ENCODE measurements at regions not wholly inside any gene's neighbourhood (a gene's known extent, or its start where the extent isn't known, plus 50 kb on each side); places are given as distances from the start of the nearest gene placed in this dataset.

DNA sequence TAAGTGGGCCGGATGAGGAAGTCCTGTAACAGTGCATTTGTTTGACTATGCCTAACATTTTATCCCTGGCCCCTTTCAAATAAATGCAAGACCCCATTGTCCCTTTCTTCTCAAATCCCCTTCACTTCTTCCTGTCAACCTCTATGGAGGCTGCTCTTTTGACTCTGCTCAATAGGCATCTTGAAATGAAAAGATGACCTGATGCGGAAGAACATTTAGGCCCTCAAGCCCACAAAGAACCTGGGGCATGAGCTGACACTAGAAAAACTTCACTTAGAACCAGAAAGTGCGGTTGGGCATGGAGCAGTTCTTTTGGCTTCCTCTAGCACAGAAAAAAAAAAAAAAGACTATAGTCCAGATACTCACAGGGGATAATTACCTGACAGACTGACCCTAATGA, 1434.7 kb upstream of the WWC1 start:
- TF ChIP-seq CREB1 (IDR thresholded peaks at IDR 0.05; ENCODE audit: low read depth) (no peak), POLR2A (IDR thresholded peaks at IDR 0.05; ENCODE audit: low read depth, low read length) (no peak), RELA (IDR thresholded peaks at IDR 0.05; ENCODE audit: borderline replicate concordance, partially characterized antibody) (no peak), YBX1 (IDR thresholded peaks at IDR 0.05) (no peak), BMI1 (IDR thresholded peaks at IDR 0.05; ENCODE audit: borderline replicate concordance) (no peak), SREBF1 (IDR thresholded peaks at IDR 0.05; ENCODE audit: low read length) (no peak)
- ChIA-PET SMC1A (ENCODE audit: uncharacterized antibody, unreplicated experiment) (no interaction called here), POLR2A (no interaction called here), RAD21 (ENCODE audit: unreplicated experiment) (no interaction called here), CTCF (no interaction called here)
- Histone ChIP-seq H3K4me1 (ENCODE audit: control insufficient read depth, insufficient read depth, low read length) (no peaks in the 10 kb centered on the region), H3K9me3 (replicated peaks; ENCODE audit: control insufficient read depth, insufficient read depth, low read length) (no peaks in the 10 kb centered on the region), H3K9ac (ENCODE audit: control insufficient read depth, insufficient read depth, low read length) (no peak overlapping the region), H2AFZ (ENCODE audit: control insufficient read depth, low read depth, low read length) (no peak overlapping the region), H3K36me3 (ENCODE audit: control insufficient read depth in 2 of 2, insufficient read depth in 2 of 2, low read length in 1 of 2) (no peaks in the 10 kb centered on the region), H3K4me3 (no peak overlapping the region), H4K20me1 (ENCODE audit: control insufficient read depth, insufficient read depth) (no peaks in the 10 kb centered on the region), H3K27ac (ENCODE audit: control insufficient read depth, insufficient read depth) (no peak overlapping the region), H3K4me2 (ENCODE audit: control insufficient read depth, insufficient read depth) (no peak overlapping the region), H3K79me2 (ENCODE audit: control insufficient read depth, insufficient read depth, low read length) (no peaks in the 10 kb centered on the region), H3K27me3 (replicated peaks in 1 of 2; ENCODE audit: control insufficient read depth in 2 of 2, insufficient read depth in 2 of 2, low read length in 1 of 2) (no peaks in the 10 kb centered on the region)
- intact Hi-C loops (cut with micrococcal nuclease; ENCODE audit: unreplicated experiment) (no loop called here), in situ Hi-C loops (cut with MboI) (no loop called here)
- FAIRE-seq (no peak), ATAC-seq (no peak), DNase-seq (ENCODE audit: low read depth, low spot score) (no peak)
- BruUV-seq (replicated peaks): no TSS peak
- WGBS (ENCODE audit: insufficient coverage, insufficient replicate concordance, low lambda C conversion rate, missing lambda C conversion rate): 33% methylated on average over 3 of the region's 3 CpGs

DNA sequence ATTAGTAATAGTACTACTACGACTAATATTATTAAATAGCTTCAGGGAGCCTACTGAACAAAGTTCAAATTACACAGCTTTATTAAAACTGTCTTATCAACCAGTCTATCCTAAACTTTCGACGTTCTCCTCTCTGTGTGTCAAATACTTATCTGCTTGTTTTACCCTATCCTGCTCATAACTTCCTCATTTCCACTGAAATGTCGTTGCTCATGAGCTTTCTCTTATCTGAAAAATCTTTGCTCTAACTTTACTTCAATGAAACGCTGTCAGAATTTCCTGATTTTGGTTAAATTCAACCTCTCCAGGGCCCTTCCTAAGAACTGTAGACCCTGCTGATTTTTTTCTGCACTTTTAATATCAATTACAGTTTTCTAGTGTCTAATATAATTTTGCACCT, 1431.0 kb upstream of the WWC1 start:
- intact Hi-C loops (cut with micrococcal nuclease; ENCODE audit: unreplicated experiment) (no loop called here), in situ Hi-C loops (cut with MboI) (no loop called here)
- no peaks in the 10 kb centered on the region for H3K9me3 ChIP-seq (replicated peaks; ENCODE audit: control insufficient read depth, insufficient read depth, low read length)
- no peaks in the 10 kb centered on the region for H3K36me3 ChIP-seq (ENCODE audit: control insufficient read depth in 2 of 2, insufficient read depth in 2 of 2, low read length in 1 of 2)
- ChIA-PET CTCF (no interaction called here), POLR2A (no interaction called here), RAD21 (ENCODE audit: unreplicated experiment) (no interaction called here), SMC1A (ENCODE audit: uncharacterized antibody, unreplicated experiment) (no interaction called here)
- ATAC-seq (no peak), FAIRE-seq (no peak), DNase-seq (ENCODE audit: low read depth, low spot score) (no peak)
- H3K79me2 ChIP-seq (ENCODE audit: control insufficient read depth, insufficient read depth, low read length): no peaks in the 10 kb centered on the region
- no peaks in the 10 kb centered on the region for H3K27me3 ChIP-seq (replicated peaks in 1 of 2; ENCODE audit: control insufficient read depth in 2 of 2, insufficient read depth in 2 of 2, low read length in 1 of 2)
- H3K4me3 ChIP-seq: no peak overlapping the region
- H3K27ac ChIP-seq (ENCODE audit: control insufficient read depth, insufficient read depth): no peak overlapping the region
- BruUV-seq (replicated peaks): no TSS peak
- WGBS (ENCODE audit: insufficient coverage, insufficient replicate concordance, low lambda C conversion rate, missing lambda C conversion rate): 6% methylated on average over 5 of the region's 5 CpGs
- no peak overlapping the region for H3K4me2 ChIP-seq (ENCODE audit: control insufficient read depth, insufficient read depth)
- TF ChIP-seq, protein P1, sequence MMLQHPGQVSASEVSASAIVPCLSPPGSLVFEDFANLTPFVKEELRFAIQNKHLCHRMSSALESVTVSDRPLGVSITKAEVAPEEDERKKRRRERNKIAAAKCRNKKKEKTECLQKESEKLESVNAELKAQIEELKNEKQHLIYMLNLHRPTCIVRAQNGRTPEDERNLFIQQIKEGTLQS (IDR thresholded peaks at IDR 0.05; ENCODE audit: borderline replicate concordance, extremely low read depth, low read depth, low read length): no peak
- TF ChIP-seq, protein P2, sequence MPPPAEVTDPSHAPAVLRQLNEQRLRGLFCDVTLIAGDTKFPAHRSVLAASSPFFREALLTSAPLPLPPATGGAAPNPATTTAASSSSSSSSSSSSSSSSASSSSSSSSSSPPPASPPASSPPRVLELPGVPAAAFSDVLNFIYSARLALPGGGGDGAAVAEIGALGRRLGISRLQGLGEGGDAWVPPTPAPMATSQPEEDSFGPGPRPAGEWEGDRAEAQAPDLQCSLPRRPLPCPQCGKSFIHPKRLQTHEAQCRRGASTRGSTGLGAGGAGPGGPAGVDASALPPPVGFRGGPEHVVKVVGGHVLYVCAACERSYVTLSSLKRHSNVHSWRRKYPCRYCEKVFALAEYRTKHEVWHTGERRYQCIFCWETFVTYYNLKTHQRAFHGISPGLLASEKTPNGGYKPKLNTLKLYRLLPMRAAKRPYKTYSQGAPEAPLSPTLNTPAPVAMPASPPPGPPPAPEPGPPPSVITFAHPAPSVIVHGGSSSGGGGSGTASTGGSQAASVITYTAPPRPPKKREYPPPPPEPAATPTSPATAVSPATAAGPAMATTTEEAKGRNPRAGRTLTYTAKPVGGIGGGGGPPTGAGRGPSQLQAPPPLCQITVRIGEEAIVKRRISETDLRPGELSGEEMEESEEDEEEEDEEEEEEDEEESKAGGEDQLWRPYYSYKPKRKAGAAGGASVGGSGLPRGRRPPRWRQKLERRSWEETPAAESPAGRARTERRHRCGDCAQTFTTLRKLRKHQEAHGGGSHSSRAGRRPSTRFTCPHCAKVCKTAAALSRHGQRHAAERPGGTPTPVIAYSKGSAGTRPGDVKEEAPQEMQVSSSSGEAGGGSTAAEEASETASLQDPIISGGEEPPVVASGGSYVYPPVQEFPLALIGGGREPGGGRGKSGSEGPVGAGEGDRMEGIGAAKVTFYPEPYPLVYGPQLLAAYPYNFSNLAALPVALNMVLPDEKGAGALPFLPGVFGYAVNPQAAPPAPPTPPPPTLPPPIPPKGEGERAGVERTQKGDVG (CRISPR knock-in tag; IDR thresholded peaks at IDR 0.05): no peak
- TF ChIP-seq BMI1 (IDR thresholded peaks at IDR 0.05; ENCODE audit: borderline replicate concordance) (no peak), NBN (IDR thresholded peaks at IDR 0.05) (no peak), SIN3A (IDR thresholded peaks at IDR 0.05; ENCODE audit: low read depth, low read length) (no peak), RBBP5 (conservative IDR thresholded peaks at IDR 0.05) (no peak), WRNIP1 (IDR thresholded peaks at IDR 0.05; ENCODE audit: borderline replicate concordance, low read depth, low read length) (no peak), JUND (IDR thresholded peaks at IDR 0.05; ENCODE audit: low read depth, low read length) (no peak), SREBF1 (IDR thresholded peaks at IDR 0.05; ENCODE audit: low read length) (no peak)
- TF ChIP-seq, protein P3, sequence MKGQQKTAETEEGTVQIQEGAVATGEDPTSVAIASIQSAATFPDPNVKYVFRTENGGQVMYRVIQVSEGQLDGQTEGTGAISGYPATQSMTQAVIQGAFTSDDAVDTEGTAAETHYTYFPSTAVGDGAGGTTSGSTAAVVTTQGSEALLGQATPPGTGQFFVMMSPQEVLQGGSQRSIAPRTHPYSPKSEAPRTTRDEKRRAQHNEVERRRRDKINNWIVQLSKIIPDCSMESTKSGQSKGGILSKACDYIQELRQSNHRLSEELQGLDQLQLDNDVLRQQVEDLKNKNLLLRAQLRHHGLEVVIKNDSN (IDR thresholded peaks at IDR 0.05; ENCODE audit: borderline replicate concordance, extremely low read length, insufficient read depth, low read depth, low read length): no peak
- H3K4me1 ChIP-seq (ENCODE audit: control insufficient read depth, insufficient read depth, low read length): no peaks in the 10 kb centered on the region
- H3K9ac ChIP-seq (ENCODE audit: control insufficient read depth, insufficient read depth, low read length): no peak overlapping the region
- no peak overlapping the region for H2AFZ ChIP-seq (ENCODE audit: control insufficient read depth, low read depth, low read length)
- no peaks in the 10 kb centered on the region for H4K20me1 ChIP-seq (ENCODE audit: control insufficient read depth, insufficient read depth)

Data from GM12878 (cell line).